ENCODE measurements at regions not wholly inside any gene's neighbourhood (a gene's known extent, or its start where the extent isn't known, plus 50 kb on each side); places are given as distances from the start of the nearest gene placed in this dataset.
"Not testable (repeated sequence)": the region's sequence is repeated elsewhere in the genome, so short reads cannot be mapped to it uniquely, and the experiment has no call there.

- not testable (repeated sequence) for DNase-seq
Observed at GRCh38 chr6:86602093-86602492, 335.2 kb upstream of the HTR1E start.

GRCh38 chr6:86598969-86599368 is 338.4 kb upstream of the HTR1E start:
- DNase-seq: not testable (repeated sequence)

- DNase-seq: no peak
Observed at GRCh38 chr6:86595641-86596040, 341.7 kb upstream of the HTR1E start.

- no peak for DNase-seq
Observed at GRCh38 chr6:86586195-86586594, 351.1 kb upstream of the HTR1E start.

- DNase-seq: no peak
Observed at GRCh38 chr6:86581833-86582232, 355.5 kb upstream of the HTR1E start.

- DNase-seq: no peak
Observed at GRCh38 chr6:86563197-86563596, 374.1 kb upstream of the HTR1E start.

GRCh38 chr6:86558318-86558717 is 379.0 kb upstream of the HTR1E start:
- no peak for DNase-seq

DNA sequence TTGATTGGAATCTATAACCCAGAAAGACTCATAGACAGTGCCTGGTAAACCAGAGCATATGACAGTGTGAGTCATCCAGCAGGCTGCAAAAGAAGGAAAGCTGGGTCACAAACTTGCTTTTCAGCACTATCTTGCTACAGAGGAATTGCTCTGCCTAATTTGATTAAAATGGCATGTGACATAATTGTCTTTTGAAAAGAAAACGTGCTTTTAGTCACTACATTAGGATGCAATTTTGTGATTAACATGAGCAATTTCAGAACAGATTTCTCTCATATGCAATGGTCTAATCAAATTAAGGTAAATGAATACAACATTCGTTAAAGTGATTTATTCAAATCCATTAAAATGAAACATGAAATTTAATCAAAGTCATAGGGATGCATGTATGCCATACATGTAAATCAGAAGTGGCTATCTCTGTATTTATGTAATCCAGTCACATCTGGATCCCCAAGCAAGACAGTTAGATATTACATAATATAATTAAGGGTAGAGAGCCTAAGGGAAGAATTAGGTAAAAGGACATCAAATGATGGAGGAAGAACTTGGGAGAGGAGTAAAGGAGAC is 400.0 kb upstream of the HTR1E start:
- DNase-seq: no peak

DNA sequence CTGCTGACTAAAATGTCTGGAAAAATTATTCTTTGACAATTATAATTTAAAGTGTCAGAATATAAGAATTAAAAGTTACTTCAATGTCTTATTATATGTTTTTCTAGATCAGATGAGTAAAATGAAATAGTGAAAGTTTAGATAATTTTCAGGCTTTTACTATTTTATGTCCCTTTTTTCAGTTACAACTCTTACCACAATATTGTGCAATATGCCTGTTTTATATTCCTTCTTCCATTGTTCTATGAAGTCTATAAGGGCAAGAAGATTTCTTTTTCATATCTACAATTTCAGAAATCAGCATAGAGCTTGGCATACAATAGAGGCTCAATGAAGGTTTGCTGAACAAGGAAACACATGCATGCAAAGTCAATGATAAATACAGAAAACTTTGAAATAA is 401.2 kb upstream of the HTR1E start:
- no peak for DNase-seq

GRCh38 chr6:86535100-86535499 is 402.2 kb upstream of the HTR1E start:
- DNase-seq: no peak

DNA sequence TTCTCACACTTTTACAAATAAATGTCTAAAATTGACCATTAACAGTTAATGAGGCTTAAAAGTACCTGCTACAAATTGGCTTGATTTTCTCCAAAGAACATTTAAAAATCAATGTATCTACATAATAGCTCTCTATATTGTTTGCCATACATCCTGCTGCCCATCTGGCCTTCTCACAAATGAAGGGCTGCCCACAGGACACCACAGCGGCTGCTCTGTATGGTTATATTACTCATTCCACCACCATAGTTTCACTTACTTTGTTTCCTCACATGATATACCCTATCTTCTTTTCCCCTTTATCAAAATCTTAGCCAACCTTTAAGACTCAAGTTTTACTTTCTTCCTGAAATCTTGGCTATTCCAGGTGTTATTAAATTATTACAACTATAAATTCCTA is 407.7 kb upstream of the HTR1E start:
- no peak for DNase-seq

- no peak for DNase-seq
Observed at GRCh38 chr6:86526238-86526637, 411.1 kb upstream of the HTR1E start.

- DNase-seq: no peak
Observed at GRCh38 chr6:86516087-86516486, 421.2 kb upstream of the HTR1E start.

DNA sequence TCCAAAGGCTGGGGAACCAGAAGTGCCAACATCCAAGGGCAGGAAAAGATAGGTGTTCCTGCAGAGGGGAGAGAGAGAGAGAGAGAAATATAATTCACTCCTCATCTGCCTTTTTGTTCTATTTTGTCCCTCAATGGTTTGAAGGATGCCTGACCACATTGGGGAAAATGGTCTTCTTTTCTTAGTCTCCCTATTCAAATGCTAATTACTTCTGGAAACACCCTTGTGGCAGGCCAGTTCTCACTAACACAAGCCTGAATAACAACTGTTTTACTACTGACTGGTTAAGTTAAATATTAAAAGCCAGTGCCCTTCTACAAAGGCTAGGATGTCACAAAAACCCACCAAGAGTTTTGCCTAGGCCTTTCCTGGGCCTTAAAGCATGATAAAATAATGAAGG is 425.4 kb upstream of the HTR1E start:
- no peak for DNase-seq

GRCh38 chr6:86508230-86508629 is 429.1 kb upstream of the HTR1E start:
- no peak for DNase-seq

- DNase-seq: no peak
Observed at GRCh38 chr6:86502497-86502896, 434.8 kb upstream of the HTR1E start.

DNA sequence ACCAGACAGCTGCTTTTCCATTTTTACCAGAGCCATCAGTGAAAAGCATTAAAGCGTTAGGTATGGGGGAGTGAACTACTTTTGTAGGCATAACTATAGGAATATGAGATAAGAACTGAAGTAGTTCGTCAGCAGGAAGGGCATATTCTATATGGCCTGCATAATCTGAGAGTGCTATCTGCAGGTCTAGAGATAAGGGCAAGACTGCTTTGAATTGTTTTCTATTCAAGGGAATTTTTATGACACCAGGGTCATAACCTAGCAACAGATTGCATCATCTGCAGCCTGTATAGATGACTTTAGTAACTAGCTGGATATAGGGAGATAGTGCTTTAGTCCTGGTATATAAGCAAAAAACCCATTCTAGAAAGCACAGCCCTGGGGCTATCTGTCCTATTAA is 437.3 kb upstream of the HTR1E start:
- no peak for DNase-seq

GRCh38 chr6:86489042-86489441 is 448.3 kb upstream of the HTR1E start:
- not testable (repeated sequence) for DNase-seq

GRCh38 chr6:86487660-86488221 is 449.6 kb upstream of the HTR1E start:
- DNase-seq: no peak

- not testable (repeated sequence) for DNase-seq
Observed at GRCh38 chr6:86478316-86478715, 459.0 kb upstream of the HTR1E start.

GRCh38 chr6:86477500-86478148 is 459.7 kb upstream of the HTR1E start:
- no peak for DNase-seq

DNA sequence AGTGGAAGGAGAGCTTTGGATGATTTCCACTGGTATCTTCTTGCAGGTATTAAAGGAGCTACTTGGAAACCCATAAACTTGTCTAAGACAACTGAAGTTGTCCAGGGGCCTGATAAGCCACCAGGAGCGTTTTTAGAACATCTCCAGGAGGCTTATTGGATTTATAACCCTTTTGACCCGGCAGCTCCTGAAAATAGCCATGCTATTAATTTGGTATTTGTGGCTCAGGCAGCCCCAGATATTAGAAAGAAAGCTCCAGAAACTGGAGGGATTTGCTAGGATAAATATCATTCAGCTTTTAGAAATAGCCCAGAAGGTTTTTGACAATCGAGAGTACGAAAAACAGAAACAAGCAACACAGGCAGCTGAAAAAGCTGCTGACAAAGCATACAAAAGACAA is 461.0 kb upstream of the HTR1E start:
- no peak for DNase-seq

GRCh38 chr6:86474081-86474480 is 463.2 kb upstream of the HTR1E start:
- DNase-seq: no peak

DNA sequence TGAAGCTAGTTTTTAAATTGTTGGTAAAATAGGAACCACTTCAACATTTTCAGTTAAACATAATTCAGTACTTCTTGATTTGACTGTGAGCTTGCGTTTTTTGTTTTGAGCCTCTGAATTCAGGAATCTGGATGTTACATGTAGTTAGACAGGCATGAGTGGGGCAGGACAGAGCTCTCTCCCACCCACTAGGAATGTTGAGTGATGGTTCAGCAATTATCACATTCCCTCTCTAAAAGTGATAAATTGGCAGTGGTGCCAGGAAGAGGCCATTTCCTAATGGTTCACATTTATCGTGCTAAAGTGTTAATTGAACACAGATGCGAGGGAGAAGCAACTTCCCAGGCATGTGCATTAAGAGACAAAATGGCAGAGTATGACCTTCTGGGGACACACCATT is 465.5 kb upstream of the HTR1E start:
- DNase-seq: no peak

DNA sequence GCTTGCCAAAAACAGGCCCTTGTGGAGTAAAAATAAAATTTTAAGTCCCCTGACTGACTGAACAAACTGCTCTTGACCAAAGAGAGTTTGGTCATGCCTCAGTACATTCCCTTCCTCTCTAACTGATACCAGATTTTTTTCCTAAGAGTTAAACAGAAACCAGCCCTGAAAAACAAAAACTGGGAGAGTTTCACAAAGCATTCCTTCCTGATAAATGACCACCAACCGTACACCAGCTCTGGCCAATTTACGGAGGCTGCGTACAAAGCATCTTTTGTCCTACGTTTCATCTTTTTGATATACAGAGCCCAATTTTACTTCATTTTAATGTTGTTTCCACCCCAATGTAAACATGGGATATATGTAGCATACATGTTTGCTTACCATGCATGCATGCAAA is 477.4 kb upstream of the HTR1E start:
- DNase-seq: no peak
